Activated T-cell treated with anti-CD3 and anti-CD28 coated beads for 1 hour (primary cell): ENCODE measurements at regions not wholly inside any gene's neighbourhood (a gene's known extent, or its start where the extent isn't known, plus 50 kb on each side); places are given as distances from the start of the nearest gene placed in this dataset.

Source experiments
- DNase-seq: peaks from one replicate; pipeline ENCODE4 v3.0.0-alpha.2; 2020; ENCODE audit warnings: low read depth

DNA sequence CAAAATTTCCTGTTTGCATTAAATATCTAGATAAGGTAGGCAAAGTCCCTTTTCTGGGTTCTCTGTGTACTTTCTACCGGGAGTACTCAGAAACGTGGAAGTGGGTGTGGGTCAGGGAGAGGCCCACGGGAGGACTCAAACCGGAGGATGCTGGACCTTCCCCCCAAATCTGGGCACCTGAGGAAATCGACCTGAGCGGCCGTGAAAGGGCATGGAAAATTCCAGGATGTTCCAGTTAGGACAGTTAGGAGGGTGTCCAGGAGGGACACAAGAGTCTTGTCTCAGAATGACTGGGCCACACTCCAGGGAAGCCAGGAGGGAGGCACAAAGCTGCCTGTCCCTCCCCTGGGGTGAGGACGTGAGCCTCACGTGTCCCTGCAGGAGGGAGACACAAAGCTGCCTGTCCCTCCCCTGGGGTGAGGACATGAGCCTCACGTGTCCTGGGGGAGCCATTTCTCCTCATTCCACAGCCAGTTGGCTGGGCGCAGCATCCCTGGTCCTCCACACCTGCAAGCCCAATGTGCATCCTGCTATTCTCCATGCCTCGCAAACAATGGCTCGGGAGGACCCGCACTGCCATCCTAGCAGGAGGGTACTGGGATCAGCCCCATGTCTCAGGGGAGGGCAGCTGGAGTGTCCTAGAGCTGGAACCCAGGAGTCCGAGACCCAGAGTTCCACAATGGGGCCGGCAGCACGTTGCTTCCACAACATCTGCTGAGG lies 190.5 kb upstream of the PPP2R2D start:
- no peak for DNase-seq

DNA sequence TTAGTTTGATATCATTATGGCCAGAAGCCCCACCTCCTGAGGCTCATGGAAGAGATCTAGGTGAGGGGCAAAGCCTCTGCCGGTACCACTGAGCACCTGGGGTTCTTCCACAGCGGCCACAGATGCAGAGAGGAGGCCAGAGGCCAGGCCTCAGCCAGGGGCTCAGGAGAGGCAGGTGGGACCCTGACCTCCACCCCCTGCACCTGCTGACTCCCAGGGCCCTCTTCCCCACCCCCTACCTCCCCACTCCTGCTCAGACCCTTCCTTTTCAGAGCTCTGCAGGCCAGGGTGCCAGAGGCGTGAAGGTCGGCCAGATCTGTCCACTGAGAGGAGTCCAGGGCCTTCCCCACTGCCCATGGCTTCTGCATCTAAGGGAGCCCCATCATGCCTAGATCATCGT lies 178.7 kb upstream of the PPP2R2D start:
- no peak for DNase-seq

DNA sequence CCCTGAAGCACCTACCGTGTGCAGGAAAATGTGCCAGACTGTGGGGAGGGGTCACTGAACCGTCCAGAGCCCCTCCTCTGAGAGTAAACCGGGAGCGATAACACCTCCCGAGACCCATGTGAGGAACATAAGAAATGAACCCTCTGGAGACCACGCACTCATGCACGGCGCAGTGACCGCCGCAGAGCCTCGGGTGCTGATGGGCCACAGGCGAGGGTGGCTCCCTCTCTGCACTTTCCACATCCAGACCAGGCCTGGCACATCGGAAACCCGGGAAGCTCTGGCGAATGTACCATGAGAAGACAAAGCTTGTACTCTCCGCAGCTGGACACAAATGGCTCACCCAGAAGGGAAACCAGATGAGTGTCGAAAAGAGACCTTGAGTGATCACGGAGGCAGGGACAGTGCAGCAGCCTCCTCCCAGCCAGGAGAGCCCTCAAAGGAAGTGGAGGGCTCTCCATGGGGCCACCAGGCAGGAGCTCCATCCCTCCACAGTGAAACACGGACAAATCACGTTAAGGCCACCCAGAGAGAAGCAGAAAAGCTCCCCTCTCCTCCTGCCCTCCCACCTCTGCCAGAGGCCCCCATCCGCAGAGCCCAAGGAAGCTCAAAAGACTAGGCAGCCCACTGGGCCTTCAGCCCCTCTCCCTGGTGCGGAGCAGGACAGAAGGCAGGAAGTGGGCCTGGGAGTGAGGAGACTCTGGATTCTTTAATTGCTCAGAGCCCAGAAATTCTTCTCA lies 178.1 kb upstream of the PPP2R2D start:
- DNase-seq, result no peak

DNA sequence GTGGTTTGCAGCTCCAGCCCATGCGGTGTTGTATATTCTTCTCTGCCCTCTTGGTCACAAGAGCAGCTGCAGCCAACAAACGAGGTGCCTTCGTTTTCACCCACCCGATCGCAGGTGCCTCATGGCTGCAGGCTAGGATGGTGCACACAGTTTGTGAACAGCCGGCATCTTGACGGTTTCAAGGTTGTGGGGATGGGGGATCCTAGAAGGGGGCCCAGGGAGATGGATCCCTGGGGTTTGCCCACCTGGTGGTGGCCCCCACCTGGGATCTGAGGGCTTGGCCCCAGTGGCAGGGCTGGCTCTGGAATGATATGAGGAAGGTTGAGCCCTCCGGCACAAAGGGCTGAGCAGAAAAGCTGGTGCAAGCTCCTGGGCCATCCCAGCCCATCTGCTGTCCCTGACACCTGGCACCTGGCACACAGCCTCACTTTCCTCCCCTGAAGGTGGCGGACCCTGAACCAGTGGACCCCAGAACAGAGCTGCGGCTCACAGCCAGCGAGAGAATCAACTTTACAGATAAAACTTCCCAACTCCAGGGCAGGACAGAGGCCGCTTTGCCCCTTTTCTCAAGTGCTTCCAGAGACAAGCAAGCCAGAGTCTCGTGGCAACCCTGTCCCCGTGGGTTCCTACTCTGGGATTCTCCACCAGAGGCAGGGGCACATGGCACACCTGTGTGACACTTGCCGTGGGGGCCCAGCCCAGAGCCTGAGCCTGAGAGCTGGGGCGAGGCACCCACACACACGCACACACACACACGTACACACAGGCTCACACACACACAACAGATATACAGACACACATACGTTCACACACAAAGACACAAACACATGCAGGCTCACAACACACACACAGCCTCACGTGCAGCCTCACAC lies 177.3 kb upstream of the PPP2R2D start:
- DNase-seq, result no peak

DNA sequence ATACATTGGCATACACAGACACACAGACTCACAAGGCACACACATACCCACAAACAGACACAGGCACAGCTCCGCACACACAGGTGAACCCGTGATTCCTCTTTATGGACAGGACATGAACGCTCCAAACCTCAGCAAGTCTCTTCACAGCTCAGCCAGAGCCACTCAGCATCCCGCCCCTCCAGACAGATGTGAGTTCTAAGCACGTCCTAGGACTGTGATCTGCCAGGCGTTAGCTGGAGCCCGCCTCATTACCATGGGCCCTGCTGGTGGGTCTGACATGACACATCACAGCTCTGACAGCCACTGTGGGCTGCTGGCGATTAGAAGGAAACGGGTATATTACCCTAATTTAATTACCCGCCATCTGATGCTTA lies 176.7 kb upstream of the PPP2R2D start:
- no peak for DNase-seq

DNA sequence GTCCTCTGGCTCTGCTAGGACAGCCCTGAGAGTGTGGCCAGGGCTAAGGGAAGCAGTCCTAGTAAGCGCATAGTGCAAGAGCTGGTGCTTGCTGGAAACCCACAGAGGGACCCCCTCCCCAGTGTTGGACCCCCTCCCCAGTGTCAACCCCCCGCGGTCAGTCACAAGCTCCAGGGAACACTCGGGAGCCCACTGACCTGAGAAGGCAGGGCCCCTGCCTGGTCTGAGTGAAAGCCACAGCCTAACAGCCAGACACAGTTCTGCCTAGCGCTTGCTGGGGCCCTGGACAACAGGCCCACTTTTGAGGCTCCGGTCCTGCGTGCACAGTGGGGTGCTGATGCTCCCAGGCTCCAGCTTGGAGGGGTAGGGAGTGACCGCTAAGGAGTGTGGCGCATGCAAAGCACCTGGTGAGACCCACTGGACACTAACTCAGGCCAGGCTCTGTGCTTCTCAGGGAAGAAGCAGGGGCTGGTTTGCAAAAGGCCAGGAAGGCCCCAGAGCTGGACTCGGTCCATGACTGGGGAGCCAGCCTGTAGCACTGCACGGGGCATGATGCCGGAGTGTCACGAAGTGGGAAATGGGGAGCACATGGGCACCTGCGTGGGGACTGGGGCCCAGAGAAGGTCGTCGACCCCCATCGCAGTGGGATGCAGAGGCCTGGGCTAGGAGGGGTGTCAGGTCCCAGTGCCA lies 175.8 kb upstream of the PPP2R2D start:
- DNase-seq, result no peak

DNA sequence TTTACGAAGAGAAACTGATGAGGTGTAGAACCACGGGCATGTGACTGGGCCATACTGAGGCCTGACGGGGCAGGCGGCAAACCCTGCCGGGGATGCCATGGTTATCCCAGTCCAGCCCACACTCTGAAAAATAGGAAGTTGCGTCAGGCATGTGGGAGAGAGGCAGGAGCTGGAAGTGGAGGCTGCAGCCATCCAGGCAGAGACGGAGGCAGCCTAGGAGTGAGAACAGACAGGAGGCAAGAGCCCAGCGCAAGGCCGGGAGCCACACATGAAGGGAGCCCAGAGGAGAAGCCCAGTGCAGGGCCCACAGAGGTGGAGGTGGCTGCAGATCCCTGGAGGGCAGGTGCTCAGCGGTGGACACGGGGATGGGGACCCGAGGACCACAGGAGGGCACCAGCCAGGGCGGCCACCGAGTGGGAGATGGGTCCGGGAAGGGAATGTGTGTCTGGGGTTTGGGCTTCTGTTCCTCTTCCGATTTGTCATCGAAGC lies 175.2 kb upstream of the PPP2R2D start:
- DNase-seq, result no peak

DNA sequence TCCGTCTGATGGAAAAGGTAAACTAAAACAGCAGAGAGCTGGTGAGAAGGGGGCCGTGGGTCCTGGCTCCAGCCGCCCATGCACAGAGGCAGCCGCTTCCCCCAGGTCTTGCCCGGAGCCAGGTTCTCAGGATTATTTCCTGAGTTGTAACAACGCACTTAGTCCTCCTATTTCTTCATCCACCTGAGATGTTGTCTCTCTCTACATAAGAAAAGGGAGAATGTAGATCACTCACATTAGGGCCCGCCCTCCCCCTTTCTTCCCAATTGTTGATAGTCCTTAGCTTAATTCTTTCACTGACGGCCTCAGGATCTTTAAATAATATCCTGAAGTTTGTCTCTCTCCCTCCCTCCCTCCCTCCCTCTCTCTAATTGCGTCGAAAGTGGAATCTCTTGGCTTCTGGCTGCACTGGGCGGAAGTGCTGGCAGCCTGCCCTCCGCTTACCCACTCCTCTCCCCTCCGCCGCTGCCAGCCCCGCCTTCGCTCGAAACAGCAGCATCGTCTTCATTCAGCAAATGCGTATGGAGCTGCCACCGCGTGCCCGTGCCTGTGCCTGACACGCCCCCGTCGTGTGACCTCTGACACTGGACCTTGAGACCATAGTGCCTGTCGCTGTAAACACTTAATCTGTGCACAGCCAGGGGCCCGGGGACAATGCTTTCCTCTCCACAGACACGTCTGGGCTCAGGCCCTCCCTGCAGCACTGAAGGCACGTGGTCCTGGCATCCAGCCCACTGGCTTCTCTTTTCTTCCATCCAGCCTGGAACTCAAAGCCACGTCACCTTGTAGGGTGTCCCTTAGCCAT lies 174.5 kb upstream of the PPP2R2D start:
- no peak for DNase-seq

DNA sequence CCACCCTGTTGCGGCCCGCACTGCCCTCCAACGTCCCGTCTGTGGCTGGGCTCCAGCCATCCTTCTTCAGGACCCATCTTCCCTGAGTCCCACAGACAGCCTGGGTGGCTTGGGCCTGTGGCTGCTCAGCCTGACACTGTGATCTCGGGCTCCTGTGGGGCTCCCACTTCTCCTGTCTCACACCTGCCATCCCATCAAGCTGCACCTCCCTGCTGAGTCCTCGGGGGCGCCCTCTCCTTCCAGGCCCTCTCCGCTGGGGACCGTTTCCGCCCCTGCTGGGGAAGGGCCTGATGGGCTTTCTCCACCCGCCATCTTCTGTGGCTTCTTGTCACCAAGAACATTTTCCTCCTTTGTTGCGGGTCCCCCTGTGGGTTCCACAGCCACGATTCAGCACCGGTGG lies 173.8 kb upstream of the PPP2R2D start:
- DNase-seq, result no peak

DNA sequence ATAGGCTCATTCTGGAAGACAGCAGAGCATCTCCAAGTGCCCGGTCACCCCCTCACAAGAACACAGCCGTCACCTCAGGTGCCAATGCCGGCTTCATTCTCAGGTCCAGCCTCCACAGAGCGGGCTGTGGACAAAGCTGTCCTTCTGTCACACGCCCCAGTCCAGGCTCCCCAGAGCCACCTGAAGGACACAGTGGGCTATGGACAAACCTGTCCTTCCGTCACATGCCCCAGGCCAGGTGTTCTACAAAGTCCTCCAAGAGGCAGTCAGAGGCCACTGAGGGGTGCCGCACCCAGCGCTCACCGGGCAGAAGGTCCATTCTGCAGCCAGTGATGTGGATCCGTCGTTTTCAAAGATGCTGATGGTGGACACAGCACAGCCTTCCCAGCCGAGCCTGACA lies 173.2 kb upstream of the PPP2R2D start:
- no peak for DNase-seq

DNA sequence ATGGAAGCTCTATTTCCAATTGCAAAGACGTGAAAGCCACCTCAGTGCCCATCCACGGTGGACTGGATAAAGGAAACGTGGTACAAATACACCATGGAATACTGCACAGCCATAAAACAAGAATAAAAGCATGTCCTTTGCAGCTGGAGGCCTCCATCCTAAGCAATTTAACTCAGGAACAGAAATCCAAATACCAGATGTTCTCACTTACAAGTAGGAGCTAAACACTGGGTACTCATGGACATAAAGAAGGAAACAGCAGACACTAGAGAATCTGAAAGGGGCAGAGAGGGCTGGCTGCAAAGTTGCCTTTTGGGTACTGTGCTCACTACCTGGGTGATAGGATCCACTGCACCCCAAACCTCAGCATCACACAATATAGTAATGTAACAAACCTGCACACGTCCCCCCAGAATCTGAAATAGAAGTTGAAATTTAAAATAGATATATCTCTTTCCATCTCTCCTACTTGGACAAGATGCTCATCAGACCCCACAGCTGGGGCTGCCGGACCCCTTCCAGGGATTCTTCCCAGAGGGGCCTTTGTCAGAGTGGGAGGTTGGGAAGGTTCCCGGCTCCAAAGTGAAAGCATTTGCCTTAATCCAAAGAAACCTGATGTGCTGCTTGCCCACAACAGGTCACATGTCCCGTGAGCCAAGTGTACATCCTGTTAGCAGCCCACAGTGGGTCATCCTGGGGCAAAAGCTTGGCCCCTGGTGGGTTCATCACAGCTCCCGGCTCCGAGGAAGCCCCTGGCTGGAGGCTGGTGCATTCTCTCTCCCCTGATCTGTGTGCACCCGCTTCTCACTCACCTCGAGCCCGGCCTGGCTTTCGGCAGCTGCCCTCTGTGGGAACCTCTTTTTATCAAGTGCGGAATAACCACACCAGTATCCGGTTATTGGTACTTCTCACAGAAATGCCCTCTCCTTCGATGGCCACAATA lies 172.3 kb upstream of the PPP2R2D start:
- DNase-seq, result no peak

DNA sequence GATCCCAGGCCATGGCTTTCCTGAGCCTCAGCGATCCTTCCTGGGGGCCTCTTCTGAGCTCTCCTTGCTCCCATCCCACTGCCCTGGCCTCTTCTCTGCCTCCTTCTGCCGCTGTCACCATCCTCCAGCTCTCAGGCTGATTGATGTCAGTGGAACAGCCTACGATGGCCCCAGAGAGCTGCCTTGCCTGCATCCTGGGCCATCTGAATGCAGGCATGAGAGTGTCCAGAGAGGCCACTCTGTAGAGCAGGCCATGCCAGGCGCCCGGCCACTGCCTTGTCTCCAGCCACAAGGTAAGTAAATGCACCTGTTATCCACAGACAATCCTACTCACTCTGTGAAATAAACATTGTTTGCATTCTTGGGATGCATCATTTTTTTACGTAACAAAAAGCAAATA lies 171.4 kb upstream of the PPP2R2D start:
- no peak for DNase-seq

DNA sequence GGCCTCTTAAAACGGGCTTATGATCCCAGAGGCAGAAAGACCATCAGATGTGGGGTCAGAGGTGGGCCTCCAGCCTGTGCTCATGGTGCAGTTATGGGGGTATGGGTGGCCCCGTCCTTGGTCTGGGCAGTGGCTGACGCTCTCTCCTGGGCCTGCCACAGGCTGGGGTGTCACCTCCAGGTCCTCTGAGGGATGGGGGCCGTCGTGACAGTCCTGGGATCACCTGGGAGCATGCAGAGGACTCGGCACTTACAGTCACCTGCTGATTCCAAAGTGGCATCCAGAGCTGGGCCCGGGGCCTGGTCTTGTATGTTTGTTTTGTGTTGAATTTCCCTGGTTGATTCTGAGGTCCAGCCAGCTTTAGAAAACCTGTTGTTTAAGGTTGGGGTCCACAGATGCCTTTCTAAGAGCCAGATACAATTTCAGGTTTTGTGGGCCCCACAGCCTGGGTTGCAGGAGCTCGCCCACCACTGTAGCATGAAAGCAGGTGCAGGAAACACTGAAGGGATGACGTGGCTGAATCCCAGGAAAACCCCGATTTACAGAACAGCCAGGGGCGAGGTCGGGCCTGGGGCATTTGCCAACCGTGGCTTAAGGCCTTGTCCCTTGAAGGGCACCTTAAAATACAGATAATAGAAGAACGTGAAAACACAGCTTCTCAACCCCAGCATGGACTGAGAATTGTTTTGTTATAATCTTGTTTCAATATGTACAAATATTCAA lies 170.7 kb upstream of the PPP2R2D start:
- no peak for DNase-seq

DNA sequence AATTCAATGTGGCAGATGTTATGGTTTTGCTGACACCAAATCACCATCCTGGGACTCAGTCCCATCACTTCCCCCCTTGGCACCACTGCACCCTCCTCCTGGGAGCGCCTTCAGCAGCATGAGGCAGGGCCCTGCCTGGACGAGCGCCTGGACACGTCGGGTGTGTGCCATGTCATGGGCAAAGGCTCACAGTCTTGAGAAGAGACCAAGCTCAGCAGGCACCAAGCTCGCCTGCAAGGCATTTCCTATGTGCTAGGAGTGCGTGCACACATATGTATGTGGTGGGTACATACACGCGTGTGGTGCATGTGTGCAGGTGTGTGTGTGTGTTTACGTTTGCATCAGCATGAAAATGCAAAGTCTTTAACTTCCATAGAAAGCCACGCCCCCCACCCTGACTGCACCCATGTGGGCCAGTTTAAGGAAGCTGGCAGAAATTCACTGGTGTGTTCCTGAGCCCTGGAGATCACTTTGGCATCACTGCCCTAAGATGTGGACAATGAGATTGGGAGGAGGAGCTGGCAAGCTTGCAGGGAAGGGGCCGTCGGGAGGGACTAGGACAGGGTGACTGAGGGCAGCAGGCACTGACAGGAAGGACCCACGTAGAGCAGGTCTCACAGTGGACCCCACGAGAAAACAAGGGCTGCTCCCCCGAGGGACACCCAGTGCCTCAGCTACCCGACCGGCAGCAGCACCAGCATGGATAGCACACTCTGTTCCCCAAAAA lies 169.9 kb upstream of the PPP2R2D start:
- no peak for DNase-seq

DNA sequence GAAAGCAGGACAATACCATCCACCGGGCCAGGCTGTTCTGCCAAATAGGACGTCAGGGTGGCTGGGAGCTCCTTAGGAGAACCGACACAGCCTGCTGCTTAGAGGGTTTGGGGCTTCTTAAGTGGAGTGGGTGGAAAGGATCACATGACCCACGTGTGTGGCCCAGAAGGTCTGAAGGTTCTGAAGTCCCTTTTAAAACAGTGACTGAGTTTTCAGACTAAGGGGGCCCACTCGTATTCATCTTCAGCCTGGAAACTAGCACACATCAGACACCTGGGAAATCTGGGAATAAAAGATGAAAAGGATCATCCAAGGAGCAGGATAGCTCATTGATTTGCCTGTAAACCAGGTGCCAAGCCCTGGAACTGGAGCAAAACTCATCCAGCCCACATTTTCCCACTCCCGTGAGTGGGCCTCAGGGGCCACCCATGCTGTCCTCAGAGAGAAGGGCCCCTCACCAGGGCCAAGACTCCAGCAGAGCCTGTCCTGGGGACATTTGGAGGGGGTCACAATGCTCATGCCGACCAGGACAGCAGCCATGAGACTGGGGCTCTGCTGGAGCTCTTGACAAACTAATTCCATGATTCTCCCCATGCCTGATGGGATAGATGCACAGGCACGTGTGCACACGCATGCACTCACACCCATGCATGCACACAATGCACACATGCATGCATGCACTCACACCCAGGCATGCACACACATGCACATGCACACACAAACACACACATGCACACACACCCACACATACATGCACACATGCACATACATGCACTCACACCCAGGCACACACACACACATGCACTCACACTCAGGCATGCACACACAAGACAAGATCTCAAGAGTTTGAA lies 168.8 kb upstream of the PPP2R2D start:
- no peak for DNase-seq

DNA sequence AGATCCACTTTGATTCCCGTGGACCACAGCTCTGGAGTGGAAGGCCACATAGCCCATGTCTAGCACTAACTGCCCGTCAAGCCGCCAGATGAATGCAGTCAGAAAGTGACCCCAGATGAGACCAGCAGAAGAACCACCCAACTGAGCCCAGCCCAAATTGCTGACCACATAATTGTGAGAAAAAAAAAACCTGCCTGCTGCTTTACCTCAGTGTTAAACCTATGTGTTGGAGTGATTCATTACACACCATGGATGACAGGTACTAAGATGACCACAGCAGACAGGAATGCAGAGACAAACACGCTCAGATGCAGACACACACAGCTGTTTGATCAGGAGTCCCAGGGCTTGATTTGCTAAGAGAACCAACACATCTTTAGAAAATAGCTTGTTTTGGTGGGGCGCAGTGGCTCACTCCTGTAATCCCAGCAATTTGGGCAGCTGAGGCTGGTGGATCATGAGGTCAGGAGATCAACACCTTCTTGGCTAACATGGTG lies 168.1 kb upstream of the PPP2R2D start:
- DNase-seq, result no peak

DNA sequence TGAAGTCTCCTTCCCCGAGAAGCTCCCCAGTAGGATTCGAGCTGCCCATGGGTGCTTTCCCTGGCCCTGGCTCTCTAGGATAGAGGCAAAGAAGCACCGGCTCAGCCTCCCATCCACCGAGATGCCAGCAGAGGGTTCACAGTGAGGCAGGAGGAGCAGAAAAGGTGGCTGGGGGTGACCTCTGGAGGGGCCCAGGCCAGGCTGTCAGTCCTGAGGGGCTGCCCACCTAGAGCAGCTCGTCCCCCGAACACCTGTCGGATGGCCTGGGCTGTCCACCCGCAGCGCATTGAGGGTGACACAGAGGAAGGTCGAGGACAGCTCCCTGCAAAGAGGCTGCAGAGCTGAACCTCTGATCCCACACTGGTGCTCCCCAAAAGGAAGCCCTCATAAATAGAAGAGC lies 167.2 kb upstream of the PPP2R2D start:
- no peak for DNase-seq

DNA sequence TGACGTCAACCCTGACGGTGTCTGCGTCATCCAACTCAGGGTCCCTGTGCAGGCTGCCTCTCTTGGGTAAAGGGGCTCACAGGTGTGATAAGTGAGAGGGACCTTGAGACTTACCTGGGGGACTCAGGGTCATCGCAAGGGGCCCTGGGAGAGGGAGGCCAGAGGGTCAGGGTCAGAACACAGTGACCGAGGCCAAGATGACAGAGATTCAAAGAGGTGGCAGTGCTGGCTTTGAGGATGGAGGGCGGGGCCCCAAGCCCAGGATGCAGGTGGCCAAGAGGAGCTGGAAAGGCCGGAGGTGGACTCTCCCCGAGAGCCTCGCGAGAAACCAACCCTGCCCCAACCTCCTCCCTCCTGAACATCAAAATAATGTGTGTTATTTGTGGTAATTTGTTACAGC lies 165.2 kb upstream of the PPP2R2D start:
- no peak for DNase-seq
